Calu3 (cell line): ENCODE measurements at regions not wholly inside any gene's neighbourhood (a gene's known extent, or its start where the extent isn't known, plus 50 kb on each side); places are given as distances from the start of the nearest gene placed in this dataset.

Experiments
- BruUV-seq: library from RNA; stranded (reverse); fragments of 400-500 nt; replicated peaks from 2 replicates; lab custom pipeline; 2021; lab: Mats Ljungman, UMichigan
- CTCF ChIA-PET: fragments of 300-600 bp; sonication (Branson Sonifier 250); formaldehyde crosslinking; loops from one replicate; lab custom pipeline; 2022; ENCODE audit warnings: antibody characterized with exemption; lab: Charles Lee
- DNase-seq: peaks from one replicate; pipeline ENCODE4 v3.0.0; 2022
- H3K27ac Mint-ChIP-seq: one replicate; pipeline ENCODE4 v1.8.0; 2022; ENCODE audit warnings: mixed read lengths; ENCODE audit not compliant: unreplicated experiment
- H3K27me3 Mint-ChIP-seq: one replicate; pipeline ENCODE4 v1.8.0; 2022; ENCODE audit warnings: mixed read lengths; ENCODE audit not compliant: unreplicated experiment
- H3K36me3 Mint-ChIP-seq: one replicate; pipeline ENCODE4 v1.8.0; 2022; ENCODE audit warnings: mild to moderate bottlenecking, moderate library complexity, mixed read lengths; ENCODE audit not compliant: insufficient read depth, unreplicated experiment
- H3K4me1 Mint-ChIP-seq: one replicate; pipeline ENCODE4 v1.8.0; 2022; ENCODE audit warnings: mild to moderate bottlenecking, low read depth, mixed read lengths; ENCODE audit not compliant: unreplicated experiment
- H3K4me3 Mint-ChIP-seq: one replicate; pipeline ENCODE4 v1.8.0; 2022; ENCODE audit warnings: mild to moderate bottlenecking, low read depth, moderate library complexity, mixed read lengths; ENCODE audit not compliant: unreplicated experiment
- H3K9me3 Mint-ChIP-seq: one replicate; pipeline ENCODE4 v1.8.0; 2022; ENCODE audit warnings: low read depth, mixed read lengths; ENCODE audit not compliant: unreplicated experiment
- intact Hi-C: fragments of 100-400 bp; cut with micrococcal nuclease; formaldehyde crosslinking; loops from one replicate; pipeline ENCODE4 v1.10.0; 2022; ENCODE audit not compliant: unreplicated experiment
- TF ChIP-seq, protein P1 (sequence below): fragments of 200-600 bp; IDR thresholded peaks from one replicate; pipeline ENCODE4 v1.8.0; 2022; ENCODE audit warnings: antibody characterized with exemption; ENCODE audit not compliant: unreplicated experiment

DNA sequence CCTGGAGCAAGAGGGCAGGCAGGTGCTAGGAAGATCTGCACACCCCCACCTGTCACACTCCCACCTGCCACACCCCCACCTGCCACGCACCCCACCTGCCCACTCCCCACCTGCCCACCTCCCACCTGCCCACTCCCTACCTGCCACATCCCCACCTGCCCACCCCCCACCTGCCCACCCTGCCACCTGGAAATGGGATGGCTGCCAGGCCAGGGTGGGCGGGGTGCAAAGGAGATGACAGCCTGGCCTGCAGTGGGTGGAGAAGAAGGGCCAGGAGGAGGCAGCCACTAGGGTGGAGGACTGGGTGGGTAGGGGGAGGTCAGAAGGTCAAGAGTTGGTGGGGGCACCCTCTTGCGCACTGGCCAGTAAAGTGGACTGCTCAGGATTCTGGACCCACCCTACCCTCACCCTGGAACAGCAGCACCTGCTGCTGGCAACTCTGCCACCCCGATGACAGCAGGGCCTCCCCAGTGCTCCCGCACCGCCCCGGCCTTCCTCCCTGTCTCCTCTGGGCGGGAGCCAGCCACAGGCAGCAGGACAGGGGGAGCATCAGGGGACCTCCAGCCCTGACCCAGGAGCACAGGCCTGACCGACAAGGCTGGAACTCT, 66.8 kb upstream of the NKX1-1 start:
- DNase-seq = no peak
- TF ChIP-seq, protein P1, sequence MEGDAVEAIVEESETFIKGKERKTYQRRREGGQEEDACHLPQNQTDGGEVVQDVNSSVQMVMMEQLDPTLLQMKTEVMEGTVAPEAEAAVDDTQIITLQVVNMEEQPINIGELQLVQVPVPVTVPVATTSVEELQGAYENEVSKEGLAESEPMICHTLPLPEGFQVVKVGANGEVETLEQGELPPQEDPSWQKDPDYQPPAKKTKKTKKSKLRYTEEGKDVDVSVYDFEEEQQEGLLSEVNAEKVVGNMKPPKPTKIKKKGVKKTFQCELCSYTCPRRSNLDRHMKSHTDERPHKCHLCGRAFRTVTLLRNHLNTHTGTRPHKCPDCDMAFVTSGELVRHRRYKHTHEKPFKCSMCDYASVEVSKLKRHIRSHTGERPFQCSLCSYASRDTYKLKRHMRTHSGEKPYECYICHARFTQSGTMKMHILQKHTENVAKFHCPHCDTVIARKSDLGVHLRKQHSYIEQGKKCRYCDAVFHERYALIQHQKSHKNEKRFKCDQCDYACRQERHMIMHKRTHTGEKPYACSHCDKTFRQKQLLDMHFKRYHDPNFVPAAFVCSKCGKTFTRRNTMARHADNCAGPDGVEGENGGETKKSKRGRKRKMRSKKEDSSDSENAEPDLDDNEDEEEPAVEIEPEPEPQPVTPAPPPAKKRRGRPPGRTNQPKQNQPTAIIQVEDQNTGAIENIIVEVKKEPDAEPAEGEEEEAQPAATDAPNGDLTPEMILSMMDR = no peak
- Mint-ChIP-seq H3K27ac (no peak overlapping the region), H3K9me3 (peaks cover 9% of the 10 kb centered on the region), H3K36me3 (no peaks in the 10 kb centered on the region), H3K4me3 (no peak overlapping the region), H3K4me1 (no peaks in the 10 kb centered on the region), H3K27me3 (peaks cover 38% of the 10 kb centered on the region)
- no TSS peak for BruUV-seq
- CTCF ChIA-PET = no interaction called here
- intact Hi-C loops = no loop called here

DNA sequence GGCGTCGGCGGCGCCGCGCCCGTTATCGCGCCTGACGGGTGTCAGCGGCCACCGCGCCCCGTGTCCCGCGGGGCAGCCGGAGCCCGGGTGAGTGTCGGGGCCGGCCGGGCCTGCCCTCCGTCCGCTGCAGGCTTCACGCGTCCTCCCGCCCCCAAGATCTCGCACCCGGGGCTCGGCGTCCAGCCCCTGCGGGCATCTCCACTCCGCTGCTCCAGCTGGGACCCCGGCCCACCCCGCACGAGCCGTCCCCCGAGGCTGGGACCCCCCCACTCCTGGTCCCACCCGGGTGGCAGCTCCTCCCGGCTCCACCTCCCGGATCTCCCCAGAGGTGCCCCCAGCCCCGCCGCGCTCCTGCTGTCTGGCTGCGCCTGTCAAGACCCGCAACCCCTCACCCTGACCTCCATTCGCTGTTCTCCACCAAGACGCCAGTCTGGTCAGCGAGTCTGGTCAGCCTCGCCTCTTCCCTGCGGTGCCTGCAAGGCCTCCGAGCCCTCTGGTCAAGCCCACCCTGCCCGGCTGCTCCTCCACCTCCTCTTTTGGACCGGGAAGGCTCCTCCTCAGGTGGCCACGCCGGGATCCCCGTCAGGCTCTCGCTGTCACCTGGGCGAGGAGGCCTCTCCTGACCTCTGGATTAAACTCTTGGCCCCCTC, 66.0 kb upstream of the NKX1-1 start:
- CTCF ChIA-PET = no interaction called here
- H3K36me3 Mint-ChIP-seq = no peaks in the 10 kb centered on the region
- TF ChIP-seq, protein P1 = no peak
- H3K9me3 Mint-ChIP-seq = peaks cover 16% of the 10 kb centered on the region
- DNase-seq = no peak
- peaks cover 45% of the 10 kb centered on the region for H3K27me3 Mint-ChIP-seq
- H3K27ac Mint-ChIP-seq = no peak overlapping the region
- no peak overlapping the region for H3K4me3 Mint-ChIP-seq
- no TSS peak for BruUV-seq
- intact Hi-C loops = no loop called here
- H3K4me1 Mint-ChIP-seq = no peaks in the 10 kb centered on the region

DNA sequence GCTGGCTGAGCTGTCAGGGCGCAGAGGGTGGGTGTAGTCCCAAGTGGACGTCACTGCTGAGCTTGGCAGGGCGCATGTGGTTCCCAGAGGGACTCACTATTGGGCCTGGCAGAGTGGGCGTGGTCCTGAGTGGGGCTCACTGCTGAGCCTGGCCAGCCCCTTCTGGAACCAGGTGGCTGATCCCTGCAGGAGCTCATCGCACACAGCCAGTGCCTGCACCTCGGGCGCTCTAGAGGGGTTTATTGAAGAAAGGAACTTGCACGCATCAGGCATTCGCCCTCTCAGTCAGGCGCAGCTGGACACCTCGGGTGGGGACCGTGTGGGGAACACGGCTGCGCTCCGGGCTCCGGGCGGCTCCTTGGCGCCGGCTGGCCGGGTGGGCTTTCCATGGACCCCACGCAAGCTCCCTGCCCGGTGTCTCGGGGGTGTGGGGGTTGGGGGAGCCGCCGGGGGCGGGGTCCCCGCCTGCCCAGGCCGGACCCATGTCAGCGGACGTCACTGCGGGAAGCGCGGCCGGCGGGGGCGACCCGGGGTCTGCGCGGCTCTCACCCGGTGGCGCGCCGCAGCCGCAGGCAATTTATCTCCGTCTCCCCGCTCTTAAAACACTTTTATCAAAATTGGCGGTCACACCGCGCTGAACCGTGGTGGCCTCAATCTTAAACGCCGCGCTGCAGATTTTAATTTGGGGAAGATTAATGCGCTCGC, 65.4 kb upstream of the NKX1-1 start:
- TF ChIP-seq, protein P1 = no peak
- CTCF ChIA-PET = no interaction called here

DNA sequence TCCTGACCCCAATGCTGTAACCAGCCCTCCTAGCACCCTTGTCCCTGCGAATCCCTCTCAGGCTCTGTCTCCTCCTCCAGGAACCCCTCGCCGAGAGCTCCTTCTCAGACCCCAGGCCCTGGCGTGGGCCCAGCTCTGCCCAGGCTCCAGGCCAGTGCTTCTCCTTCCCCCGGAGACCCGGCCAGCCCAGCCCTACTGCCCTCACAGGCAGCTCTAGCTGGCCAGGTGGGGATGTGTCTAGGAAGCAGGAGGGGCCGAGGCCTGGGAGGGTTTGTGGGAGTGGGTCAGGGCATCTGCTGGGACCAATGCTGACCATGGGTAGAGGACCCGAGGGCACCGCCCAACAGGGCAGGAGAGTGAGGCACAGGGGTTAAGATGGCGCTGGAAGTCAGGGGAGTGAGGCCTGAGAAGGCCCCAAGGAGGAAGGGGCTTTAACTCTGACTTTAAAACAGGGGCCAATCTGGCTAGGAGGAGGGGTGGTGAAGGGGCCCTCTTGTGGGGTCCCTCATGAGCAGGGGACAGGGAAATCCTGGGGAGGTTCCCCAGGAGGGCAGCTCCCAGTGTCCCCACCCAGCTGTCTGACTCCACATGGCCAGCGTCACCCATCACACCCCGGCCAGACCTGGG, 64.7 kb upstream of the NKX1-1 start:
- intact Hi-C loops = no loop called here
- Mint-ChIP-seq H3K27me3 (peaks cover 44% of the 10 kb centered on the region), H3K27ac (no peak overlapping the region), H3K4me1 (no peaks in the 10 kb centered on the region), H3K4me3 (no peak overlapping the region), H3K9me3 (peaks cover 17% of the 10 kb centered on the region), H3K36me3 (no peaks in the 10 kb centered on the region)
- BruUV-seq = no TSS peak
- TF ChIP-seq, protein P1 = no peak
- no peak for DNase-seq
- CTCF ChIA-PET = no interaction called here

More for the DNA sequence above, 65.4 kb upstream of the NKX1-1 start:
- H3K9me3 Mint-ChIP-seq = peaks cover 17% of the 10 kb centered on the region
- H3K27ac Mint-ChIP-seq = no peak overlapping the region
- no TSS peak for BruUV-seq
- H3K27me3 Mint-ChIP-seq = peaks cover 50% of the 10 kb centered on the region
- DNase-seq = no peak
- no peak overlapping the region for H3K4me3 Mint-ChIP-seq
- intact Hi-C loops = no loop called here
- no peaks in the 10 kb centered on the region for H3K36me3 Mint-ChIP-seq
- no peaks in the 10 kb centered on the region for H3K4me1 Mint-ChIP-seq
